ENCODE measurements at regions not wholly inside any gene's neighbourhood (a gene's known extent, or its start where the extent isn't known, plus 50 kb on each side); places are given as distances from the start of the nearest gene placed in this dataset.
"Not testable (repeated sequence)": the region's sequence is repeated elsewhere in the genome, so short reads cannot be mapped to it uniquely, and the experiment has no call there.

GRCh38 chr2:62627667-62628066, 77.8 kb upstream of the EHBP1 start:
- Histone ChIP-seq H2AFZ (ENCODE audit: low read depth, low read length) (no peak overlapping the region), H3K9me3 (ENCODE audit: insufficient read depth, low read depth, low read length) (no peaks in the 10 kb centered on the region), H3K9ac (ENCODE audit: low read length) (no peak overlapping the region), H4K20me1 (ENCODE audit: insufficient read depth, low read length) (no peaks in the 10 kb centered on the region), H3K4me3 (ENCODE audit: insufficient read depth, low read depth, low read length) (no peak overlapping the region), H3K79me2 (ENCODE audit: insufficient read depth, low read length) (no peaks in the 10 kb centered on the region), H3K27ac (ENCODE audit: low read depth, low read length) (no peak overlapping the region), H3K36me3 (ENCODE audit: insufficient read depth, low read length) (no peaks in the 10 kb centered on the region), H3K4me2 (ENCODE audit: low read length) (no peak overlapping the region), H3K4me1 (ENCODE audit: insufficient read depth, low read length) (no peaks in the 10 kb centered on the region), H3K27me3 (ENCODE audit: insufficient read depth, low read length) (no peaks in the 10 kb centered on the region)
- Mint-ChIP-seq H3K9me3 (ENCODE audit: unreplicated experiment) (peaks cover 10% of the 10 kb centered on the region), H3K4me3 (ENCODE audit: unreplicated experiment) (no peak overlapping the region), H3K4me1 (ENCODE audit: low read depth, unreplicated experiment) (no peaks in the 10 kb centered on the region), H3K27me3 (ENCODE audit: low read depth, unreplicated experiment) (no peaks in the 10 kb centered on the region), H3K27ac (ENCODE audit: unreplicated experiment) (no peak overlapping the region), H3K36me3 (ENCODE audit: low read depth, unreplicated experiment) (no peaks in the 10 kb centered on the region)
- TF ChIP-seq, protein P1, sequence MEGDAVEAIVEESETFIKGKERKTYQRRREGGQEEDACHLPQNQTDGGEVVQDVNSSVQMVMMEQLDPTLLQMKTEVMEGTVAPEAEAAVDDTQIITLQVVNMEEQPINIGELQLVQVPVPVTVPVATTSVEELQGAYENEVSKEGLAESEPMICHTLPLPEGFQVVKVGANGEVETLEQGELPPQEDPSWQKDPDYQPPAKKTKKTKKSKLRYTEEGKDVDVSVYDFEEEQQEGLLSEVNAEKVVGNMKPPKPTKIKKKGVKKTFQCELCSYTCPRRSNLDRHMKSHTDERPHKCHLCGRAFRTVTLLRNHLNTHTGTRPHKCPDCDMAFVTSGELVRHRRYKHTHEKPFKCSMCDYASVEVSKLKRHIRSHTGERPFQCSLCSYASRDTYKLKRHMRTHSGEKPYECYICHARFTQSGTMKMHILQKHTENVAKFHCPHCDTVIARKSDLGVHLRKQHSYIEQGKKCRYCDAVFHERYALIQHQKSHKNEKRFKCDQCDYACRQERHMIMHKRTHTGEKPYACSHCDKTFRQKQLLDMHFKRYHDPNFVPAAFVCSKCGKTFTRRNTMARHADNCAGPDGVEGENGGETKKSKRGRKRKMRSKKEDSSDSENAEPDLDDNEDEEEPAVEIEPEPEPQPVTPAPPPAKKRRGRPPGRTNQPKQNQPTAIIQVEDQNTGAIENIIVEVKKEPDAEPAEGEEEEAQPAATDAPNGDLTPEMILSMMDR (IDR thresholded peaks at IDR 0.05; ENCODE audit: insufficient read depth, low read depth, low read length): no peak
- no peak for TF ChIP-seq EZH2 (IDR thresholded peaks at IDR 0.05; ENCODE audit: insufficient read depth, low read length)
- no peak for DNase-seq (ENCODE audit: low read depth)
- FAIRE-seq: no peak

GRCh38 chr2:62624855-62625254, 80.7 kb upstream of the EHBP1 start:
- H3K9me3 Mint-ChIP-seq (ENCODE audit: unreplicated experiment): no peaks in the 10 kb centered on the region

GRCh38 chr2:62616486-62616885, 89.0 kb upstream of the EHBP1 start:
- not testable (repeated sequence) for H3K4me1 Mint-ChIP-seq (ENCODE audit: low read depth, unreplicated experiment); H3K27me3 Mint-ChIP-seq (ENCODE audit: low read depth, unreplicated experiment)

More at GRCh38 chr2:62624855-62625254, 80.7 kb upstream of the EHBP1 start:
- Mint-ChIP-seq H3K4me3 (ENCODE audit: unreplicated experiment) (no peak overlapping the region), H3K27ac (ENCODE audit: unreplicated experiment) (no peak overlapping the region), H3K4me1 (ENCODE audit: low read depth, unreplicated experiment) (no peaks in the 10 kb centered on the region), H3K27me3 (ENCODE audit: low read depth, unreplicated experiment) (no peaks in the 10 kb centered on the region), H3K36me3 (ENCODE audit: low read depth, unreplicated experiment) (no peaks in the 10 kb centered on the region)
- DNase-seq (ENCODE audit: low read depth) (no peak), FAIRE-seq (no peak)
- no peak for TF ChIP-seq EZH2 (IDR thresholded peaks at IDR 0.05; ENCODE audit: insufficient read depth, low read length)
- TF ChIP-seq, protein P1 (IDR thresholded peaks at IDR 0.05; ENCODE audit: insufficient read depth, low read depth, low read length): no peak
- no peaks in the 10 kb centered on the region for H3K4me1 ChIP-seq (ENCODE audit: insufficient read depth, low read length)
- no peak overlapping the region for H3K4me2 ChIP-seq (ENCODE audit: low read length)
- no peaks in the 10 kb centered on the region for H3K79me2 ChIP-seq (ENCODE audit: insufficient read depth, low read length)
- no peaks in the 10 kb centered on the region for H3K36me3 ChIP-seq (ENCODE audit: insufficient read depth, low read length)
- H3K9ac ChIP-seq (ENCODE audit: low read length): no peak overlapping the region
- H3K4me3 ChIP-seq (ENCODE audit: insufficient read depth, low read depth, low read length): no peak overlapping the region
- no peak overlapping the region for H2AFZ ChIP-seq (ENCODE audit: low read depth, low read length)
- no peak overlapping the region for H3K27ac ChIP-seq (ENCODE audit: low read depth, low read length)
- no peaks in the 10 kb centered on the region for H4K20me1 ChIP-seq (ENCODE audit: insufficient read depth, low read length)
- no peaks in the 10 kb centered on the region for H3K27me3 ChIP-seq (ENCODE audit: insufficient read depth, low read length)
- H3K9me3 ChIP-seq (ENCODE audit: insufficient read depth, low read depth, low read length): no peaks in the 10 kb centered on the region

More at GRCh38 chr2:62616486-62616885, 89.0 kb upstream of the EHBP1 start:
- H3K79me2 ChIP-seq (ENCODE audit: insufficient read depth, low read length); FAIRE-seq; H3K36me3 ChIP-seq (ENCODE audit: insufficient read depth, low read length); H3K4me1 ChIP-seq (ENCODE audit: insufficient read depth, low read length); H3K27me3 ChIP-seq (ENCODE audit: insufficient read depth, low read length); H3K36me3 Mint-ChIP-seq (ENCODE audit: low read depth, unreplicated experiment); H3K4me2 ChIP-seq (ENCODE audit: low read length); H3K27ac ChIP-seq (ENCODE audit: low read depth, low read length); H4K20me1 ChIP-seq (ENCODE audit: insufficient read depth, low read length); H3K9ac ChIP-seq (ENCODE audit: low read length); H3K4me3 Mint-ChIP-seq (ENCODE audit: unreplicated experiment); H2AFZ ChIP-seq (ENCODE audit: low read depth, low read length); H3K4me3 ChIP-seq (ENCODE audit: insufficient read depth, low read depth, low read length); H3K9me3 ChIP-seq (ENCODE audit: insufficient read depth, low read depth, low read length); H3K27ac Mint-ChIP-seq (ENCODE audit: unreplicated experiment); DNase-seq (ENCODE audit: low read depth): not testable (repeated sequence)
- H3K9me3 Mint-ChIP-seq (ENCODE audit: unreplicated experiment): peaks cover 10% of the 10 kb centered on the region

Measured in astrocyte (in vitro differentiated cells and primary cell).